HEK293 (cell line): ENCODE measurements at regions not wholly inside any gene's neighbourhood (a gene's known extent, or its start where the extent isn't known, plus 50 kb on each side); places are given as distances from the start of the nearest gene placed in this dataset.

Source experiments
- CTCF ChIA-PET: fragments of 350-600 bp; formaldehyde crosslinking; extraction: SDS; loops from one replicate; lab custom pipeline; 2021; ENCODE audit warnings: antibody characterized with exemption; lab: Yijun Ruan, JAX
- POLR2A ChIA-PET: fragments of 300-600 bp; formaldehyde crosslinking; extraction: SDS; loops from one replicate; lab custom pipeline; 2020; ENCODE audit warnings: antibody characterized with exemption, inconsistent platforms; lab: Yijun Ruan, JAX
- H3K27ac ChIP-seq: fragments of 200-500 bp; sonication (Bioruptor generic); 2 replicates; pipeline ENCODE4 v1.5.1; 2014; ENCODE audit warnings: low read depth, low read length, control low read depth, inconsistent platforms; ENCODE audit errors: extremely low read depth
- H3K36me3 ChIP-seq, 2 experiments: fragments of 200-500 bp in 1 of 2; sonication (Bioruptor generic) in 1 of 2; 1 replicate in 1 of 2; 2 replicates in 1 of 2; pipeline ENCODE4 v1.5.1; 2014 to 2017; ENCODE audit warnings: inconsistent platforms in 2 of 2, low read length in 2 of 2; ENCODE audit not compliant: control insufficient read depth in 2 of 2, insufficient read depth in 1 of 2
- H3K4me1 ChIP-seq: fragments of 200-500 bp; sonication (Bioruptor generic); 2 replicates; pipeline ENCODE4 v1.5.1; 2014; ENCODE audit warnings: mild to moderate bottlenecking, low read length, inconsistent platforms; ENCODE audit not compliant: control insufficient read depth, insufficient read depth
- H3K4me3 ChIP-seq: 2 replicates; pipeline ENCODE4 v1.5.1; 2011; ENCODE audit warnings: low read depth, mild to moderate bottlenecking, control low read depth, low read length, moderate library complexity
- H3K9me3 ChIP-seq: fragments of 200-500 bp; sonication (Bioruptor generic); 2 replicates; pipeline ENCODE4 v1.5.1; 2014; ENCODE audit warnings: low read depth, low read length, inconsistent platforms; ENCODE audit not compliant: control insufficient read depth, insufficient read depth
- GLI4 ChIP-seq: fragments of 450-650 bp; formaldehyde crosslinking; IDR thresholded peaks from 2 replicates; pipeline ENCODE4 v1.5.1; 2016; ENCODE audit warnings: missing biosample characterization, missing genetic modification characterization
- KLF16 ChIP-seq: fragments of 450-650 bp; formaldehyde crosslinking; IDR thresholded peaks from 2 replicates; pipeline ENCODE4 v1.5.1; 2017; ENCODE audit warnings: missing biosample characterization, missing genetic modification characterization
- KLF7 ChIP-seq: fragments of 450-650 bp; formaldehyde crosslinking; IDR thresholded peaks from 2 replicates; pipeline ENCODE4 v1.5.1; 2016; ENCODE audit warnings: missing biosample characterization, missing genetic modification characterization, borderline replicate concordance
- OSR2 ChIP-seq: fragments of 450-650 bp; formaldehyde crosslinking; IDR thresholded peaks from 2 replicates; pipeline ENCODE4 v1.5.1; 2016; ENCODE audit warnings: missing biosample characterization, missing genetic modification characterization
- SCRT2 ChIP-seq: fragments of 450-650 bp; formaldehyde crosslinking; IDR thresholded peaks from 2 replicates; pipeline ENCODE4 v1.5.1; 2016; ENCODE audit warnings: missing biosample characterization, missing genetic modification characterization
- ZFP41 ChIP-seq: fragments of 450-650 bp; formaldehyde crosslinking; IDR thresholded peaks from 2 replicates; pipeline ENCODE4 v1.5.1; 2016; ENCODE audit warnings: missing biosample characterization, missing genetic modification characterization, borderline replicate concordance
- ZNF10 ChIP-seq: fragments of 450-650 bp; formaldehyde crosslinking; IDR thresholded peaks from 2 replicates; pipeline ENCODE4 v1.5.1; 2017; ENCODE audit warnings: missing biosample characterization, missing genetic modification characterization
- ZNF121 ChIP-seq: fragments of 450-650 bp; formaldehyde crosslinking; IDR thresholded peaks from 2 replicates; pipeline ENCODE4 v1.5.1; 2016; ENCODE audit warnings: missing biosample characterization, missing genetic modification characterization
- ZNF155 ChIP-seq: fragments of 450-650 bp; formaldehyde crosslinking; IDR thresholded peaks from 2 replicates; pipeline ENCODE4 v1.5.1; 2016; ENCODE audit warnings: missing biosample characterization, missing genetic modification characterization
- ZNF174 ChIP-seq: fragments of 450-650 bp; formaldehyde crosslinking; IDR thresholded peaks from 2 replicates; pipeline ENCODE4 v1.5.0; 2017; ENCODE audit warnings: missing biosample characterization, mild to moderate bottlenecking, missing genetic modification characterization
- ZNF184 ChIP-seq: fragments of 450-650 bp; IDR thresholded peaks from 2 replicates; pipeline ENCODE4 v1.5.1; 2018; ENCODE audit warnings: missing biosample characterization, mild to moderate bottlenecking, missing genetic modification characterization
- ZNF221 ChIP-seq: fragments of 450-650 bp; formaldehyde crosslinking; IDR thresholded peaks from 2 replicates; pipeline ENCODE4 v1.5.1; 2017; ENCODE audit warnings: missing biosample characterization, missing genetic modification characterization, borderline replicate concordance
- ZNF239 ChIP-seq: fragments of 450-650 bp; formaldehyde crosslinking; IDR thresholded peaks from 2 replicates; pipeline ENCODE4 v1.5.1; 2016; ENCODE audit warnings: missing biosample characterization, missing genetic modification characterization
- ZNF24 ChIP-seq: fragments of 450-650 bp; formaldehyde crosslinking; IDR thresholded peaks from 2 replicates; pipeline ENCODE4 v1.5.1; 2016; ENCODE audit warnings: missing biosample characterization, missing genetic modification characterization
- ZNF341 ChIP-seq: fragments of 450-650 bp; formaldehyde crosslinking; IDR thresholded peaks from 2 replicates; pipeline ENCODE4; 2016; ENCODE audit warnings: low read depth, missing biosample characterization, missing genetic modification characterization
- ZNF354C ChIP-seq: fragments of 450-650 bp; formaldehyde crosslinking; IDR thresholded peaks from 2 replicates; pipeline ENCODE4 v1.5.1; 2016; ENCODE audit warnings: missing biosample characterization, missing genetic modification characterization, low read depth, borderline replicate concordance
- ZNF404 ChIP-seq: fragments of 450-650 bp; formaldehyde crosslinking; IDR thresholded peaks from 2 replicates; pipeline ENCODE4 v1.5.1; 2017; ENCODE audit warnings: missing biosample characterization, missing genetic modification characterization
- ZNF501 ChIP-seq: fragments of 450-650 bp; formaldehyde crosslinking; IDR thresholded peaks from 2 replicates; pipeline ENCODE4 v1.5.1; 2016; ENCODE audit warnings: missing biosample characterization, missing genetic modification characterization
- ZNF521 ChIP-seq: fragments of 450-650 bp; formaldehyde crosslinking; IDR thresholded peaks from 2 replicates; pipeline ENCODE4 v1.5.1; 2017; ENCODE audit warnings: missing biosample characterization, mild to moderate bottlenecking, missing genetic modification characterization
- ZNF623 ChIP-seq: fragments of 450-650 bp; formaldehyde crosslinking; IDR thresholded peaks from 2 replicates; pipeline ENCODE4 v1.5.1; 2016; ENCODE audit warnings: missing biosample characterization, missing genetic modification characterization
- ZNF626 ChIP-seq: fragments of 450-650 bp; sonication (Bioruptor Pico); formaldehyde crosslinking; IDR thresholded peaks from 2 replicates; pipeline ENCODE4 v1.5.1; 2018; ENCODE audit warnings: missing biosample characterization, missing genetic modification characterization, inconsistent platforms
- ZNF670 ChIP-seq: fragments of 450-650 bp; formaldehyde crosslinking; IDR thresholded peaks from 2 replicates; pipeline ENCODE4 v1.5.1; 2016; ENCODE audit warnings: missing biosample characterization, missing genetic modification characterization, low read depth
- ZNF677 ChIP-seq: fragments of 450-650 bp; IDR thresholded peaks from 2 replicates; pipeline ENCODE4 v1.5.0; 2018; ENCODE audit warnings: missing biosample characterization, mild to moderate bottlenecking, missing genetic modification characterization, moderate library complexity
- TF ChIP-seq, protein P1 (sequence below): fragments of 450-650 bp; formaldehyde crosslinking; IDR thresholded peaks from 2 replicates; pipeline ENCODE4 v1.5.1; 2016; ENCODE audit warnings: missing biosample characterization, missing genetic modification characterization
- TF ChIP-seq, protein P2 (sequence below): fragments of 450-650 bp; formaldehyde crosslinking; IDR thresholded peaks from 2 replicates; pipeline ENCODE4 v1.5.1; 2017; ENCODE audit warnings: missing biosample characterization, missing genetic modification characterization
- TF ChIP-seq, protein P3 (sequence below): fragments of 450-650 bp; formaldehyde crosslinking; IDR thresholded peaks from 2 replicates; pipeline ENCODE4 v1.5.0; 2017; ENCODE audit warnings: missing biosample characterization, missing genetic modification characterization, borderline replicate concordance
- TF ChIP-seq, protein P4 (sequence below): fragments of 450-650 bp; formaldehyde crosslinking; IDR thresholded peaks from 2 replicates; pipeline ENCODE4 v1.5.1; 2016; ENCODE audit warnings: missing biosample characterization, missing genetic modification characterization
- TF ChIP-seq, protein P5 (sequence below): fragments of 450-650 bp; formaldehyde crosslinking; conservative IDR thresholded peaks from 2 replicates; pipeline ENCODE4 v1.5.1; 2016; ENCODE audit warnings: low read depth, missing biosample characterization, missing genetic modification characterization

DNA sequence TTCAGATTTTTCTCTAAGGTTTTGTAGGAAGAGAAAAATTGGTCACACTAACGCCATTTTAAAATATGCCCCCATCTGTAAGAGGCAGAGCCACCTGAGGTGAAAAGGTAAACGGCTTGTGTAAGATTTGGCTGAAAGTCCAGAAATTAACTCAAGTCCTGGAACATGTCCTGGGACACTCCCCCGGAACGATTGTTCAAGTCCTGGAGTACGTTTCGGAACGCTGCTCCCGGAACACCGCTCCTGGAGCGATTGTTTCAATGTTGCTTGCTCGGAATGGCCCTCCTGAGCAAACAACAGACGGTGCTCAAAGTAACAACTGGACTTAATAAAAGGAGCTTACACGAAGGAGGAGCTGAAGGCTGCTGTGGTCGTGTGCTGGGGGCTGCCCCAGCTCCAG, 796.5 kb upstream of the SLIT2 start:
- ChIA-PET CTCF (no interaction called here), POLR2A (no interaction called here)
- Histone ChIP-seq H3K4me3 (no peak overlapping the region), H3K36me3 (no peaks in the 10 kb centered on the region), H3K4me1 (no peaks in the 10 kb centered on the region), H3K9me3 (no peaks in the 10 kb centered on the region), H3K27ac (no peak overlapping the region)
- TF ChIP-seq, protein P1, sequence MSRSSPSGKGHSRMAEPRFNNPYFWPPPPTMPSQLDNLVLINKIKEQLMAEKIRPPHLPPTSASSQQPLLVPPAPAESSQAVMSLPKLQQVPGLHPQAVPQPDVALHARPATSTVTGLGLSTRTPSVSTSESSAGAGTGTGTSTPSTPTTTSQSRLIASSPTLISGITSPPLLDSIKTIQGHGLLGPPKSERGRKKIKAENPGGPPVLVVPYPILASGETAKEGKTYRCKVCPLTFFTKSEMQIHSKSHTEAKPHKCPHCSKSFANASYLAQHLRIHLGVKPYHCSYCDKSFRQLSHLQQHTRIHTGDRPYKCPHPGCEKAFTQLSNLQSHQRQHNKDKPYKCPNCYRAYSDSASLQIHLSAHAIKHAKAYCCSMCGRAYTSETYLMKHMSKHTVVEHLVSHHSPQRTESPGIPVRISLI (tag by site-specific recombination): no peak
- TF ChIP-seq ZNF501 (tag by site-specific recombination): no peak
- TF ChIP-seq ZNF239 (tag by site-specific recombination): no peak
- no peak for TF ChIP-seq ZNF174 (tag by site-specific recombination)
- TF ChIP-seq, protein P2, sequence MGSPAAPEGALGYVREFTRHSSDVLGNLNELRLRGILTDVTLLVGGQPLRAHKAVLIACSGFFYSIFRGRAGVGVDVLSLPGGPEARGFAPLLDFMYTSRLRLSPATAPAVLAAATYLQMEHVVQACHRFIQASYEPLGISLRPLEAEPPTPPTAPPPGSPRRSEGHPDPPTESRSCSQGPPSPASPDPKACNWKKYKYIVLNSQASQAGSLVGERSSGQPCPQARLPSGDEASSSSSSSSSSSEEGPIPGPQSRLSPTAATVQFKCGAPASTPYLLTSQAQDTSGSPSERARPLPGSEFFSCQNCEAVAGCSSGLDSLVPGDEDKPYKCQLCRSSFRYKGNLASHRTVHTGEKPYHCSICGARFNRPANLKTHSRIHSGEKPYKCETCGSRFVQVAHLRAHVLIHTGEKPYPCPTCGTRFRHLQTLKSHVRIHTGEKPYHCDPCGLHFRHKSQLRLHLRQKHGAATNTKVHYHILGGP (tag by site-specific recombination): no peak
- no peak for TF ChIP-seq ZNF354C (tag by site-specific recombination)
- TF ChIP-seq ZNF121 (tag by site-specific recombination): no peak
- TF ChIP-seq ZNF221 (tag by site-specific recombination): no peak
- TF ChIP-seq ZNF10 (tag by site-specific recombination): no peak
- TF ChIP-seq ZNF24: no peak
- TF ChIP-seq ZNF521 (tag by site-specific recombination): no peak
- no peak for TF ChIP-seq ZFP41 (tag by site-specific recombination)
- TF ChIP-seq, protein P3, sequence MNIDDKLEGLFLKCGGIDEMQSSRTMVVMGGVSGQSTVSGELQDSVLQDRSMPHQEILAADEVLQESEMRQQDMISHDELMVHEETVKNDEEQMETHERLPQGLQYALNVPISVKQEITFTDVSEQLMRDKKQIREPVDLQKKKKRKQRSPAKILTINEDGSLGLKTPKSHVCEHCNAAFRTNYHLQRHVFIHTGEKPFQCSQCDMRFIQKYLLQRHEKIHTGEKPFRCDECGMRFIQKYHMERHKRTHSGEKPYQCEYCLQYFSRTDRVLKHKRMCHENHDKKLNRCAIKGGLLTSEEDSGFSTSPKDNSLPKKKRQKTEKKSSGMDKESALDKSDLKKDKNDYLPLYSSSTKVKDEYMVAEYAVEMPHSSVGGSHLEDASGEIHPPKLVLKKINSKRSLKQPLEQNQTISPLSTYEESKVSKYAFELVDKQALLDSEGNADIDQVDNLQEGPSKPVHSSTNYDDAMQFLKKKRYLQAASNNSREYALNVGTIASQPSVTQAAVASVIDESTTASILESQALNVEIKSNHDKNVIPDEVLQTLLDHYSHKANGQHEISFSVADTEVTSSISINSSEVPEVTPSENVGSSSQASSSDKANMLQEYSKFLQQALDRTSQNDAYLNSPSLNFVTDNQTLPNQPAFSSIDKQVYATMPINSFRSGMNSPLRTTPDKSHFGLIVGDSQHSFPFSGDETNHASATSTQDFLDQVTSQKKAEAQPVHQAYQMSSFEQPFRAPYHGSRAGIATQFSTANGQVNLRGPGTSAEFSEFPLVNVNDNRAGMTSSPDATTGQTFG (tag by site-specific recombination): no peak
- TF ChIP-seq ZNF404 (tag by site-specific recombination): no peak
- TF ChIP-seq ZNF184 (tag by site-specific recombination): no peak
- TF ChIP-seq, protein P4, sequence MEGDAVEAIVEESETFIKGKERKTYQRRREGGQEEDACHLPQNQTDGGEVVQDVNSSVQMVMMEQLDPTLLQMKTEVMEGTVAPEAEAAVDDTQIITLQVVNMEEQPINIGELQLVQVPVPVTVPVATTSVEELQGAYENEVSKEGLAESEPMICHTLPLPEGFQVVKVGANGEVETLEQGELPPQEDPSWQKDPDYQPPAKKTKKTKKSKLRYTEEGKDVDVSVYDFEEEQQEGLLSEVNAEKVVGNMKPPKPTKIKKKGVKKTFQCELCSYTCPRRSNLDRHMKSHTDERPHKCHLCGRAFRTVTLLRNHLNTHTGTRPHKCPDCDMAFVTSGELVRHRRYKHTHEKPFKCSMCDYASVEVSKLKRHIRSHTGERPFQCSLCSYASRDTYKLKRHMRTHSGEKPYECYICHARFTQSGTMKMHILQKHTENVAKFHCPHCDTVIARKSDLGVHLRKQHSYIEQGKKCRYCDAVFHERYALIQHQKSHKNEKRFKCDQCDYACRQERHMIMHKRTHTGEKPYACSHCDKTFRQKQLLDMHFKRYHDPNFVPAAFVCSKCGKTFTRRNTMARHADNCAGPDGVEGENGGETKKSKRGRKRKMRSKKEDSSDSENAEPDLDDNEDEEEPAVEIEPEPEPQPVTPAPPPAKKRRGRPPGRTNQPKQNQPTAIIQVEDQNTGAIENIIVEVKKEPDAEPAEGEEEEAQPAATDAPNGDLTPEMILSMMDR (tag by site-specific recombination): no peak
- TF ChIP-seq ZNF341 (tag by site-specific recombination): no peak
- no peak for TF ChIP-seq ZNF155
- no peak for TF ChIP-seq ZNF623 (tag by site-specific recombination)

DNA sequence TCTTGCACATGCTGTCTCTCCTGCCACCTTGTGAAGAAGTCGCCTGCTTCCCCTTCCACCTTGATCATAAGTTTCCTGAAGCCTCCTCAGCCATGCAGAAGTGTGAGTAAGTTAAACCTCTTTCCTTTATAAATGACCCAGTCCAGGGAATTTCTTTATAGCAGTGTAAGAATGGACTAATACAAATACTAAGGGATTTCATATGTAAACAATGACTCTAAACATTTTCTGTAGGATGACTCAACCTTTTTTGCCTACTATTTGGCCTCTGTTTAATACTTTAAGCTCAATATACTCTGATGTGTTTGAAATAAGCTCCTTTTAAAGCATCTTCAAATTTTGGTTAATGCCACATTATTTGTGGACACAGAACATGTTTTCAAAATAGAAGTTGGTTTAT, 813.5 kb upstream of the SLIT2 start:
- H3K36me3 ChIP-seq: no peaks in the 10 kb centered on the region
- H3K4me3 ChIP-seq: no peak overlapping the region
- no peak overlapping the region for H3K27ac ChIP-seq
- ChIA-PET CTCF (interaction anchor here (0.7 kb wide), 1 partner anchor 127 kb away, joined by 4 read pairs; no protein-coding TSS in a partner anchor), POLR2A (no interaction called here)
- no peaks in the 10 kb centered on the region for H3K4me1 ChIP-seq
- no peaks in the 10 kb centered on the region for H3K9me3 ChIP-seq
- TF ChIP-seq GLI4 (tag by site-specific recombination) (no peak), ZNF670 (tag by site-specific recombination) (no peak), KLF16 (no peak), ZNF626 (tag by site-specific recombination) (no peak), KLF7 (tag by site-specific recombination) (no peak), SCRT2 (tag by site-specific recombination) (no peak), OSR2 (tag by site-specific recombination) (no peak), ZNF677 (no peak)
- TF ChIP-seq, protein P5, sequence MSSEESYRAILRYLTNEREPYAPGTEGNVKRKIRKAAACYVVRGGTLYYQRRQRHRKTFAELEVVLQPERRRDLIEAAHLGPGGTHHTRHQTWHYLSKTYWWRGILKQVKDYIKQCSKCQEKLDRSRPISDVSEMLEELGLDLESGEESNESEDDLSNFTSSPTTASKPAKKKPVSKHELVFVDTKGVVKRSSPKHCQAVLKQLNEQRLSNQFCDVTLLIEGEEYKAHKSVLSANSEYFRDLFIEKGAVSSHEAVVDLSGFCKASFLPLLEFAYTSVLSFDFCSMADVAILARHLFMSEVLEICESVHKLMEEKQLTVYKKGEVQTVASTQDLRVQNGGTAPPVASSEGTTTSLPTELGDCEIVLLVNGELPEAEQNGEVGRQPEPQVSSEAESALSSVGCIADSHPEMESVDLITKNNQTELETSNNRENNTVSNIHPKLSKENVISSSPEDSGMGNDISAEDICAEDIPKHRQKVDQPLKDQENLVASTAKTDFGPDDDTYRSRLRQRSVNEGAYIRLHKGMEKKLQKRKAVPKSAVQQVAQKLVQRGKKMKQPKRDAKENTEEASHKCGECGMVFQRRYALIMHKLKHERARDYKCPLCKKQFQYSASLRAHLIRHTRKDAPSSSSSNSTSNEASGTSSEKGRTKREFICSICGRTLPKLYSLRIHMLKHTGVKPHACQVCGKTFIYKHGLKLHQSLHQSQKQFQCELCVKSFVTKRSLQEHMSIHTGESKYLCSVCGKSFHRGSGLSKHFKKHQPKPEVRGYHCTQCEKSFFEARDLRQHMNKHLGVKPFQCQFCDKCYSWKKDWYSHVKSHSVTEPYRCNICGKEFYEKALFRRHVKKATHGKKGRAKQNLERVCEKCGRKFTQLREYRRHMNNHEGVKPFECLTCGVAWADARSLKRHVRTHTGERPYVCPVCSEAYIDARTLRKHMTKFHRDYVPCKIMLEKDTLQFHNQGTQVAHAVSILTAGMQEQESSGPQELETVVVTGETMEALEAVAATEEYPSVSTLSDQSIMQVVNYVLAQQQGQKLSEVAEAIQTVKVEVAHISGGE (tag by site-specific recombination): no peak
